H9 (cell line): ENCODE measurements at regions not wholly inside any gene's neighbourhood (a gene's known extent, or its start where the extent isn't known, plus 50 kb on each side); places are given as distances from the start of the nearest gene placed in this dataset.

Experiments
- DNase-seq: peaks from one replicate; pipeline ENCODE4 v3.0.0-alpha.2; 2017
- H2AFZ ChIP-seq: one replicate; pipeline ENCODE4 v1.6.1; 2013; ENCODE audit warnings: mild to moderate bottlenecking, low read length, control low read depth, moderate library complexity
- H2AK5ac ChIP-seq: 2 replicates; pipeline ENCODE4 v1.6.1; 2013; ENCODE audit warnings: low read length, control low read depth, mixed read lengths; ENCODE audit not compliant: insufficient read length
- H2BK120ac ChIP-seq: one replicate; pipeline ENCODE4 v1.6.1; 2013; ENCODE audit warnings: low read depth, mild to moderate bottlenecking, low read length, control low read depth, inconsistent platforms; ENCODE audit not compliant: poor library complexity, severe bottlenecking
- H2BK12ac ChIP-seq: 2 replicates; pipeline ENCODE4 v1.6.1; 2013; ENCODE audit warnings: low read length, control low read depth, mixed read lengths, low read depth; ENCODE audit not compliant: insufficient read length
- H2BK15ac ChIP-seq: 2 replicates; pipeline ENCODE4 v1.6.1; 2013; ENCODE audit warnings: low read depth, low read length, control low read depth
- H2BK20ac ChIP-seq: one replicate; pipeline ENCODE4 v1.6.1; 2013; ENCODE audit warnings: low read depth, mild to moderate bottlenecking, low read length, control low read depth, inconsistent platforms; ENCODE audit not compliant: poor library complexity, severe bottlenecking
- H2BK5ac ChIP-seq: 2 replicates; pipeline ENCODE4 v1.6.1; 2013; ENCODE audit warnings: low read length, control low read depth, mixed read lengths; ENCODE audit not compliant: insufficient read length
- H3K14ac ChIP-seq: 2 replicates; pipeline ENCODE4 v1.6.1; 2013; ENCODE audit warnings: low read length, control low read depth; ENCODE audit not compliant: insufficient read depth
- H3K18ac ChIP-seq: 2 replicates; pipeline ENCODE4 v1.6.1; 2013; ENCODE audit warnings: low read depth, mild to moderate bottlenecking, mixed read lengths, low read length, control low read depth; ENCODE audit not compliant: insufficient read length
- H3K23ac ChIP-seq: 2 replicates; pipeline ENCODE4 v1.6.1; 2013; ENCODE audit warnings: low read length, control low read depth, mixed read lengths, low read depth; ENCODE audit not compliant: insufficient read length
- H3K23me2 ChIP-seq: 2 replicates; pipeline ENCODE4 v1.6.1; 2013; ENCODE audit warnings: low read depth, mild to moderate bottlenecking, mixed read lengths, low read length, control low read depth; ENCODE audit not compliant: insufficient read length, poor library complexity, severe bottlenecking
- H3K27ac ChIP-seq: 2 replicates; pipeline ENCODE4 v1.5.1; 2013; ENCODE audit warnings: low read length, control low read depth, mixed read lengths, low read depth; ENCODE audit not compliant: insufficient read length
- H3K27me3 ChIP-seq: 2 replicates; pipeline ENCODE4 v1.6.1; 2013; ENCODE audit warnings: low read length, control low read depth, inconsistent platforms; ENCODE audit not compliant: insufficient read depth
- H3K4ac ChIP-seq: 2 replicates; pipeline ENCODE4 v1.6.1; 2013; ENCODE audit warnings: low read depth, mild to moderate bottlenecking, control low read depth, inconsistent platforms, low read length, moderate library complexity
- H3K4me1 ChIP-seq: 2 replicates; pipeline ENCODE4 v1.6.1; 2013; ENCODE audit warnings: low read length, control low read depth, inconsistent platforms; ENCODE audit not compliant: insufficient read depth
- H3K4me2 ChIP-seq: 2 replicates; pipeline ENCODE4 v1.6.1; 2013; ENCODE audit warnings: low read length, control low read depth, mixed read lengths; ENCODE audit not compliant: insufficient read length, insufficient read depth
- H3K56ac ChIP-seq: 2 replicates; pipeline ENCODE4 v1.6.1; 2013; ENCODE audit warnings: low read depth, mild to moderate bottlenecking, mixed read lengths, low read length, control low read depth; ENCODE audit not compliant: insufficient read length
- H3K79me1 ChIP-seq: 2 replicates; pipeline ENCODE4 v1.6.1; 2013; ENCODE audit warnings: low read depth, mild to moderate bottlenecking, moderate library complexity, low read length, control low read depth, inconsistent platforms; ENCODE audit not compliant: insufficient read depth, poor library complexity, severe bottlenecking
- H3K79me2 ChIP-seq: 2 replicates; pipeline ENCODE4 v1.6.1; 2013; ENCODE audit warnings: low read length, control low read depth, inconsistent platforms; ENCODE audit not compliant: insufficient read depth
- H3K9ac ChIP-seq: 2 replicates; pipeline ENCODE4 v1.6.1; 2013; ENCODE audit warnings: low read length, control low read depth, mixed read lengths; ENCODE audit not compliant: insufficient read length; ENCODE audit errors: extremely low read depth
- H3K9me3 ChIP-seq: one replicate; pipeline ENCODE4 v1.6.1; 2013; ENCODE audit warnings: low read depth, low read length, inconsistent platforms; ENCODE audit not compliant: control insufficient read depth
- H3T11ph ChIP-seq: one replicate; pipeline ENCODE4 v1.6.1; 2013; ENCODE audit warnings: mild to moderate bottlenecking, low read length, control low read depth, inconsistent platforms
- H4K20me1 ChIP-seq: one replicate; pipeline ENCODE4 v1.6.1; 2013; ENCODE audit not compliant: control insufficient read depth, insufficient read length, insufficient read depth
- H4K5ac ChIP-seq: 2 replicates; pipeline ENCODE4 v1.6.1; 2013; ENCODE audit warnings: low read depth, mild to moderate bottlenecking, mixed read lengths, low read length, control low read depth; ENCODE audit not compliant: insufficient read length
- H4K8ac ChIP-seq: replicated peaks from 2 replicates; pipeline ENCODE4 v1.6.1; 2013; ENCODE audit warnings: low read length, control low read depth, mixed read lengths, low read depth; ENCODE audit not compliant: insufficient read length
- H4K91ac ChIP-seq: 2 replicates; pipeline ENCODE4 v1.6.1; 2013; ENCODE audit warnings: low read depth, mild to moderate bottlenecking, moderate library complexity, mixed read lengths, low read length, control low read depth; ENCODE audit not compliant: insufficient read length
- H3K27ac Mint-ChIP-seq, 3 experiments: 2 replicates in 2 of 3; 3 replicates in 1 of 3; pipeline ENCODE4 v1.8.0; 2020 to 2021; ENCODE audit warnings: mixed read lengths in 3 of 3, mild to moderate bottlenecking in 1 of 3, moderate library complexity in 1 of 3
- H3K27me3 Mint-ChIP-seq: 2 replicates; pipeline ENCODE4 v1.8.0; 2021; ENCODE audit warnings: low read depth, mild to moderate bottlenecking, moderate library complexity, mixed read lengths
- H3K36me3 Mint-ChIP-seq, 3 experiments: 2 replicates in 2 of 3; 3 replicates in 1 of 3; pipeline ENCODE4 v1.8.0; 2020 to 2021; ENCODE audit warnings: low read depth in 3 of 3, mixed read lengths in 3 of 3; ENCODE audit not compliant: insufficient read depth in 1 of 3
- H3K4me1 Mint-ChIP-seq, 2 experiments: 2 replicates each; pipeline ENCODE4 v1.8.0; 2020; ENCODE audit warnings: mixed read lengths in 2 of 2
- H3K4me3 Mint-ChIP-seq, 2 experiments: 2 replicates in 1 of 2; 3 replicates in 1 of 2; pipeline ENCODE4 v1.8.0; 2020 to 2021; ENCODE audit warnings: mild to moderate bottlenecking in 2 of 2, mixed read lengths in 2 of 2, moderate library complexity in 1 of 2
- H3K9me3 Mint-ChIP-seq, 2 experiments: 2 replicates in 1 of 2; 3 replicates in 1 of 2; pipeline ENCODE4 v1.8.0; 2020; ENCODE audit warnings: mild to moderate bottlenecking in 2 of 2, mixed read lengths in 2 of 2, moderate library complexity in 1 of 2
- CTCF ChIP-seq: fragments of 200-600 bp; sonication (generic); conservative IDR thresholded peaks from 3 replicates; pipeline ENCODE4 v1.8.0; 2021; ENCODE audit warnings: antibody characterized with exemption, mild to moderate bottlenecking
- WGBS: extraction: QIAGEN DNeasy Blood & Tissue Kit; methylation state at CpG from one replicate; pipeline ENCODE4 v1.1.7; 2013; ENCODE audit warnings: missing lambda C conversion rate, low lambda C conversion rate, mixed read lengths; ENCODE audit not compliant: insufficient read length; ENCODE audit errors: extremely low coverage; 5-methylcytosine and 5-hydroxymethylcytosine counted together

- Mint-ChIP-seq H3K36me3 (peaks cover 0 to 4% (median 0%) of the 10 kb centered on the region in 3 experiments; a peak in 1 of 7 replicates), H3K4me3 (no peak overlapping the region), H3K9me3 (no peaks in the 10 kb centered on the region; a peak in 1 of 5 replicates), H3K4me1 (peaks cover 15 to 18% of the 10 kb centered on the region in 2 experiments), H3K27me3 (no peaks in the 10 kb centered on the region), H3K27ac (no peak overlapping the region)
- Histone ChIP-seq H2AK5ac (no peak overlapping the region), H2BK15ac (no peak overlapping the region), H2AFZ (no peak overlapping the region), H3K56ac (no peak overlapping the region), H3K4me1 (no peaks in the 10 kb centered on the region), H4K91ac (no peak overlapping the region), H4K20me1 (no peaks in the 10 kb centered on the region), H3K23me2 (no peaks in the 10 kb centered on the region), H2BK5ac (no peak overlapping the region), H3K14ac (no peak overlapping the region), H3T11ph (no peak overlapping the region), H3K27ac (no peak overlapping the region), H2BK20ac (no peak overlapping the region), H3K4me2 (no peak overlapping the region), H3K9me3 (no peaks in the 10 kb centered on the region), H3K23ac (no peak overlapping the region), H4K5ac (no peak overlapping the region), H2BK120ac (no peak overlapping the region), H3K79me1 (no peaks in the 10 kb centered on the region), H3K27me3 (no peaks in the 10 kb centered on the region), H3K18ac (no peak overlapping the region), H2BK12ac (no peak overlapping the region), H3K9ac (no peak overlapping the region), H4K8ac (no peak overlapping the region), H3K4ac (no peak overlapping the region), H3K79me2 (no peaks in the 10 kb centered on the region)
- no peak for DNase-seq
- no peak for TF ChIP-seq CTCF
- no CpG with 5 or more reads among the region's 2 CpGs for WGBS
Measured at GRCh38 chr2:63678085-63678484, 89.3 kb downstream of the MDH1 start.
